ENCODE measurements at regions not wholly inside any gene's neighbourhood (a gene's known extent, or its start where the extent isn't known, plus 50 kb on each side); places are given as distances from the start of the nearest gene placed in this dataset.
A peak's percentile ranks its signal among the peaks of the same experiment; 100 is the strongest.

GRCh38 chr17:69605571-69605970 lies 191.1 kb downstream of the MAP2K6 start:
- no peak for DNase-seq (ENCODE audit: low spot score)

DNA sequence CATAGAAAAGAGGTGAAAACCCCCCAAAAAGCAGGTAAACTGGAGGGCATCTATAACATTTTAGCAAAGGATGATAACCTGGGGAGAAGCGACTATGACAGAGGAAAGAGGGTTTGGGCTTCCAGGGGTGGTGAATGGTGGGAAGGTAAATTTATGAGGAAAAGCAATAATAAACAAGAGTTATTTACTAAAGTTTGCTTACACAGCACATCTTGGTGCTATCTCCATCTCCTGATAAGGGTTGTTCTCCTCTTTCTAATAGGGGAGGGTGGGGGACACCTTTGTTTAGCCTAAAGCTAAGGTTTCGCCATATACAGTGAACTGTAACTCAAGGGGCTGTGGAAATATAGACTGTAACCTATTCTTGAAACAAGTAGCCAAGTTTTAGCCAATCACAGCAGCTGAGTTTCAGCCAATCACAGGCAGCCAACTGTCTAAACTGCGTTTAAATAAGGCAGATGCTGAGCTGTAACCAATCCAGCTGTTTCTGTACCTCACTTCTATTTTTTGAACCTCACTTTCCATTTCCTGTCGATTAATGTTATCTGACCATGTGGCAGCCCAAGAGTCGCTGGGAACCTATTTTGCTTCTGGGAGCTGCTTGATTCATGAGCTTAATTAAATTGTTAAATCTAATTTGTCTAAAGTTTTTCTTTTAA lies 191.8 kb downstream of the MAP2K6 start:
- no peak for DNase-seq (ENCODE audit: low spot score)

- peak; percentile 86 for DNase-seq (ENCODE audit: low spot score)
Observed at GRCh38 chr17:69607162-69607834, 192.8 kb downstream of the MAP2K6 start.

DNA sequence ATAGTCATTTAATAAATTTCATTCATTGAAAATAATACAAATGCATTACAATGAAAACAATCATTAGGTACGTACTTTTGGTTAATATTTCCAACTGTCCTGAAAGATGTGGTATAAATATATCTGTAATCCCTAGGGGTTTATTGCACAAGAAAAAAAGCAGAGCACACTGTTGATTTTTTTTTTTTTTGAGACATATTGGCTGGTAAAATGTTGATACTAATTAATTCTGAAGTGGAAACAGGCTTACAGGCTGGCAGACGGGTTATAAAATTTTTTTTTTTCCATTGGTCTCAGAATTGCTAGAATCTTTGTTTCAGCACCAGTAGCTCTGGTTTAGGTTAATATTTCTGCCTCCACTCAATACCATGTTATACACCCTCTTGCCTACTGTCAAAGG lies 193.6 kb downstream of the MAP2K6 start:
- DNase-seq (ENCODE audit: low spot score) = no peak

DNA sequence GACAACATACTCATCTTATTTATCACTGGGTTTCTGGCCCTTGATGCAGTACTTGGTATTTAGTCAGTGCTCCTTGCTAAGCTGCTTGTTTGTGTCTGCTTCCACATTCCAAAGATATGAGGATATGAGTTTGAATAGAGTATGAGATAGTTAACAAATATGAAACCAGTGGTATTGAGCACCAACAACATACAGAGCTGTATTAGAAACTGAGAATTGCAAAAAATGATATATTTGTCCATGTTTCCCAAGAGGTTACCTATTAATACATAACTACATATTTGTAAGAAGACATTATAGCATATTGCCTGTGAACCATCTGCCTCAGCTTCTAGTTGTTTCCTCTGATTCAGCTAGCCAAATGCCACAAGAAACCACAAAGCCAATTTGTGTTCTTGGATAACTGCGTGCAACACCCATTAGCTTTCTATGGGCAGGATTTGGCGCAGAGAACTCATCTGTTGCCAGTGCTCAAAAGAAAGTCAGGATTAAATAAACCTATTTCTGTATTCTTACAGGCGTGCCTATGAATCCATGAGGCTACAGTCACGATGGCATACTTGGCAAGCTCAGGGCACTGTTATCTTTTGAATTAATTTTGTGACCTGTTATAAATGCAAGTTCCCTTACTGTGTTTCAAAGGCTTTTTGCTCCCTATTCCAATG lies 194.4 kb downstream of the MAP2K6 start:
- peak; percentile 97 for DNase-seq (ENCODE audit: low spot score)

DNA sequence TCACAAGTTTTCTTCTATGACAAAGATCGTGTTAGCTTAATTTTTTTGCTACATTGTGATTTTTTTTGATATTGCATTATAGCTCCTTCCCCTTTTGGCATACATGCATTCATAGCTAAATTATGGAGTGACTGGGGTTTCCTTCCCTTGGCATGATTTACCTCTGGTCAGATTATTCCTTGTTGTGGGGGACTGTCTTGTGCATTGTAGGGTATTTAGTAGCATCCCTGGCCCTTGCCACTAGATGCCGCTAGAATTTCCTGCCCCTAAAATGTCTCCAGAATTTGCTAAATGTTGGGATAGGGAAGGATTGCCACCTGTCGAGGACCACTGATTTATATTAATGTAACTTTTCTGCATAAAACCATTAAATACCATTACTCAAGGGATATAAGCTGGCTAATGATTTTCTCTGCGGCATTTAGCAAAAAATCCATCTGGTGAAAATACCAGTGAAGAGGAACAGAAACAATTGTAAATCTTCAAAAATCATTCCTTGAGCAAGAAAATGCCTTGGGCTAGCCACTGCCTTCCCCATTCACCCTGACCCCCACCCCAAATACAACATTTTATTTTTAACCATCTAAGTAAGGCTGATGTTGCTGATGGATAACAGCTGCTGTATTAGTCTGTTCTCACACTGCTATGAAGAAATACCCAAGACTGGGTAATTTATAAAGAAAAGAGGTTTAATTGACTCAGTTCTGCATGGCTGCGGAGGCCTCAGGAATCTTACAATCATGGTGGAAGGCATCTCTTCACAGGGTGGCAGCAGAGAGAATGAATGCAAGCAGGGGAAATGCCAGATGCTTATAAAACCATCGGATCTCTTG lies 195.2 kb downstream of the MAP2K6 start:
- DNase-seq (ENCODE audit: low spot score) = peak; percentile 56

DNA sequence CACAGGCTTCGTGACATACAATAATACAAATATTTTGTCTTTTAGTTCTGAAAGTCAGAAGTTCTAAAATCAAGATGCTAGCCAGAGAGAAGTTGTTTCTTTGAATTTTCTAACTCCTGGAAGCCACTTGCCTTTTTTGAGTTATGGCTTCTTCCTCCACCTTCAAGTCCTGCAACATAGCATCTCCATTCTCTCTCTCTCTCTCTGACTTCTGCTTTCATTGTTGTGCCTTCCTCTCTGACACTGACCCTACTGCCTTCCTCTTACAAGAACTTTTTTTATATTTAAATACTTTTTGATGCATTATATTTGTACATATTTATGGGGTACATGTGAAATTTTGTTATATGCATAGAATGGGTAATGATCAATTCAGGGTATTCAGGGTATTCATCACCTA lies 205.9 kb downstream of the MAP2K6 start:
- no peak for DNase-seq (ENCODE audit: low spot score)

DNA sequence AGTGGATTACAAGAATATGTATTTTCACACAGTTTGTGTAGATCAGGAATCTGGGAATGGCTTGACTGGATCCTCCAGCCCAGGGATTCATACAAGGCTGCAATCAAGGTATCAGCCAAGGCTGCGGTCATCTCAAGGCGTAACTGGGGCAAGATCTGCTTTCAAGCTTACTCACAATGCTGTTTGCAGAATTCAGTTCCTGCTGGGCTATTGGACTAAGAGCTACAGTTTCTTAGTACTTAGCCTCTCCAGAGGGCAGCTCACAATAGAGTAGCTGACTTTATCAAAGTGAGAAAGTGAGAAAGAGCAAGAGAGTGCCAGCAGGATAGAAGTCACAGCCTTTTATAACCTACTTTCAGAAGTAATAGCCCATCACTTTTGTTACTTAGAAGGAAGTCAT lies 211.0 kb downstream of the MAP2K6 start:
- no peak for DNase-seq (ENCODE audit: low spot score)

- DNase-seq (ENCODE audit: low spot score) = no peak
Observed at GRCh38 chr17:69630056-69630635, 215.6 kb downstream of the MAP2K6 start.

GRCh38 chr17:69634844-69635243 lies 220.3 kb downstream of the MAP2K6 start:
- DNase-seq (ENCODE audit: low spot score) = no peak

DNA sequence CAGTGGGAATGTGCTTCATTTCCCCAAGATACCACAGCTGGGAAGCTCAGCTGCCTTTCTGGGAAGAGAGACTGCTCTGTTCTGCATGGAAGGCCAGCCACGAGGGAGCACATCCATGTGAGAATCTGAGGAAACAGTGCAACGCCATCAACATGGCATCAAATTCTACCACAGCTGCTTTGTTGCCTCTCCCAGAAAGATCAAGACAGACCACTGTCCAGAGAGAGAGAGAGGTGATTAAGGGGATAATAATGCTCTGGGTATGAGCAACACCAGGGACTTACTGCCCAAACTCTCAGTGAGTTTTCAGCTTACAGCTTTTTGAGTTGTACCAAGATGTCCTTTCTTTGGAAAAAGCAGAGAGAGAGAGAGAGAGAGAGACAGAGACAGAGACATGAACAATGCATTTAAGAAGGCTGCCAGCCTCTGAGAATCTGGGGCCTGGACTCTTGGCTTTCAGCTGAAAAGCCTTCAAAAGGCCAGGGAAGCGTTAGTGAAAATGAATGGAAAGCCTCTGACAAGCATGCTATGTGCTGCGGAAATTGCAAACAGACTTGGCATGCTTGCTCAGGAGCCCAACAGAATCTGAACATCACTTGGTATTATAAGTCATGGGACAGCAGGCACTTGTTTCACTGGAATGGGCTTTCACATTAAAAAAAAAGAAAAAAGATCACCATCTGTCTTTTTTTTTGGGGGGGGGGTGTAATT lies 223.1 kb downstream of the MAP2K6 start:
- DNase-seq (ENCODE audit: low spot score) = peak; percentile 74

GRCh38 chr17:69639096-69639495 lies 224.6 kb downstream of the MAP2K6 start:
- peak; percentile 58 for DNase-seq (ENCODE audit: low spot score)

DNA sequence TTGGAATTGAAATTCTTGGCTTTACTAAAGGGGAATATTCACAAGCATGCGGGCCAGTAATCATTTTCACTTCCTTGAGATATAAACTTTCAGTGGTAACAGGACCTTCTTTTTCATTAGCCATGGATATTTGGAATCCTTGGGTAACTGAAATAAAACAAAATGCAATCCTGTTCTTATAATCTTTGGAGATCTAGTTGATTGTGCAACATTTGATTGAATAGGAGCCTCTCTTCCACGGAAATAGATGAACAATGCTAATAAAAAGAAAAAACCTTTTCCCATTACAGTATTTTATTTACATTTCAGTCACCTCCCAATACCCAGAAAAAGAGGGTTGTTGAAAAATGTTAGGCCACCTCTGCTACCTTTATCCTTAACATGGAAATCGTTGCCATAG lies 225.6 kb downstream of the MAP2K6 start:
- no peak for DNase-seq (ENCODE audit: low spot score)

- no peak for DNase-seq (ENCODE audit: low spot score)
Observed at GRCh38 chr17:69643686-69644085, 229.2 kb downstream of the MAP2K6 start.

GRCh38 chr17:69646729-69647128 lies 232.2 kb downstream of the MAP2K6 start:
- no peak for DNase-seq (ENCODE audit: low spot score)

- DNase-seq (ENCODE audit: low spot score) = peak; percentile 48
Observed at GRCh38 chr17:69650881-69651280, 236.4 kb downstream of the MAP2K6 start.

GRCh38 chr17:69651921-69652320 lies 237.4 kb downstream of the MAP2K6 start:
- DNase-seq (ENCODE audit: low spot score) = no peak

- peak; percentile 76 for DNase-seq (ENCODE audit: low spot score)
Observed at GRCh38 chr17:69654981-69655855, 240.7 kb downstream of the MAP2K6 start.

DNA sequence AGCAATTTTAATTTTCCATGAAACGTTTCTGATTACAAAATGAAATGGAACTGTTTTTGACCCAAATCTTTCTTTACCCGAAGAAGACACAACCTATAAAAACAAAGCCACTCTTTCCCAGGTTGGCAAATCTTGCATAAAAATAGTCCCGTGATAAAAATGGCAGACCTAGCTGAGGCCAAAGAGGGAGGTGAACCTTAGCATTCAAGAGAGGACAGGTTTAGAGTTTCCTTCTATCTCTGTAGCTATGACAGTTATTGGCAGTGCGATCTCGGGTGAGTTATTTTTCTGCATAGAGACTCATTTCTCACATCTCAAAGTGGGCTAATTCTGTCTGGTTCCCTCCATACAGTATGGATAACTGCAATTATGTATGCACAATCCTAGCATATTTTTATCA lies 241.4 kb downstream of the MAP2K6 start:
- no peak for DNase-seq (ENCODE audit: low spot score)

- no peak for DNase-seq (ENCODE audit: low spot score)
Observed at GRCh38 chr17:69669441-69670178, 255.1 kb downstream of the MAP2K6 start.
